GM23338 (cell line): ENCODE measurements at regions not wholly inside any gene's neighbourhood (a gene's known extent, or its start where the extent isn't known, plus 50 kb on each side); places are given as distances from the start of the nearest gene placed in this dataset.

ENCODE experiments used
- CREB1 ChIP-seq: fragments of 250-450 bp; sonication (Bioruptor Pico); IDR thresholded peaks from 2 replicates; pipeline ENCODE4 v1.5.0; 2020; ENCODE audit warnings: low read depth, mild to moderate bottlenecking, moderate library complexity
- CTCF ChIP-seq, 2 experiments: fragments of 200-600 bp in 1 of 2; sonication (generic) in 1 of 2; conservative IDR thresholded peaks; 2 replicates each; pipeline versions ENCODE4 v1.5.1 to v1.6.1; 2016 to 2017; ENCODE audit warnings: antibody characterized with exemption in 2 of 2, low read depth in 2 of 2, mild to moderate bottlenecking in 2 of 2, moderate library complexity in 1 of 2
- ETS1 ChIP-seq: IDR thresholded peaks from 2 replicates; pipeline ENCODE4 v1.6.1; 2016; ENCODE audit warnings: antibody characterized with exemption
- EZH2phosphoT487 ChIP-seq: fragments of 200-600 bp; sonication (generic); IDR thresholded peaks from one replicate; pipeline ENCODE4 v1.8.1; 2018; ENCODE audit warnings: antibody characterized with exemption; ENCODE audit not compliant: unreplicated experiment
- JUNB ChIP-seq: IDR thresholded peaks from one replicate; pipeline ENCODE4 v1.6.1; 2016; ENCODE audit warnings: antibody characterized with exemption; ENCODE audit not compliant: unreplicated experiment
- POLR2AphosphoS5 ChIP-seq: IDR thresholded peaks from 2 replicates; pipeline ENCODE4 v1.6.1; 2016; ENCODE audit warnings: antibody characterized with exemption, low read depth
- ZNF331 ChIP-seq: fragments of 250-450 bp; sonication (Bioruptor Pico); IDR thresholded peaks from 2 replicates; pipeline ENCODE4 v1.5.0; 2020; ENCODE audit warnings: low read depth, mild to moderate bottlenecking, moderate library complexity
- TF ChIP-seq, protein P1 (sequence below): fragments of 250-450 bp; sonication (Bioruptor Pico); IDR thresholded peaks from 2 replicates; pipeline ENCODE4 v1.5.0; 2020; ENCODE audit warnings: mild to moderate bottlenecking, moderate library complexity

DNA sequence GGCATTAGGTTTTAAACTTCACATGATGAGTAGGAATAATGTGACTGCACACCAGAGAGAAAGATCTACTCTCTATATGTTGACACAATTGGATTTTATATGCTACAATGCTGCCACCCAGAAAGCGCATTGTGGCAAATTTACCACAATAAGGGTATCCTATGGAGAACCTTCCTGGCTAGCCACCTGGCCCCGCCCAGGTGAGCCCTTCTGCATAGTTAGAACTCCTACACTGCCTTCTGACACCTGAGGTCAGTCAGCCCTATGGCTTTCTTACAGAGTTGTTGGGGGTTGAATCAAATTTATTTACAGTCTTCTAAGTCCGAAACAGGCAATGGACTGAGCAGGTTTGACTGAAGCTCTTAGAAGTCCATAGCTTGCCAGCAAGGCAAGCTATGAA lies 153.8 kb upstream of the S100G start (continued):
- TF ChIP-seq, protein P1, sequence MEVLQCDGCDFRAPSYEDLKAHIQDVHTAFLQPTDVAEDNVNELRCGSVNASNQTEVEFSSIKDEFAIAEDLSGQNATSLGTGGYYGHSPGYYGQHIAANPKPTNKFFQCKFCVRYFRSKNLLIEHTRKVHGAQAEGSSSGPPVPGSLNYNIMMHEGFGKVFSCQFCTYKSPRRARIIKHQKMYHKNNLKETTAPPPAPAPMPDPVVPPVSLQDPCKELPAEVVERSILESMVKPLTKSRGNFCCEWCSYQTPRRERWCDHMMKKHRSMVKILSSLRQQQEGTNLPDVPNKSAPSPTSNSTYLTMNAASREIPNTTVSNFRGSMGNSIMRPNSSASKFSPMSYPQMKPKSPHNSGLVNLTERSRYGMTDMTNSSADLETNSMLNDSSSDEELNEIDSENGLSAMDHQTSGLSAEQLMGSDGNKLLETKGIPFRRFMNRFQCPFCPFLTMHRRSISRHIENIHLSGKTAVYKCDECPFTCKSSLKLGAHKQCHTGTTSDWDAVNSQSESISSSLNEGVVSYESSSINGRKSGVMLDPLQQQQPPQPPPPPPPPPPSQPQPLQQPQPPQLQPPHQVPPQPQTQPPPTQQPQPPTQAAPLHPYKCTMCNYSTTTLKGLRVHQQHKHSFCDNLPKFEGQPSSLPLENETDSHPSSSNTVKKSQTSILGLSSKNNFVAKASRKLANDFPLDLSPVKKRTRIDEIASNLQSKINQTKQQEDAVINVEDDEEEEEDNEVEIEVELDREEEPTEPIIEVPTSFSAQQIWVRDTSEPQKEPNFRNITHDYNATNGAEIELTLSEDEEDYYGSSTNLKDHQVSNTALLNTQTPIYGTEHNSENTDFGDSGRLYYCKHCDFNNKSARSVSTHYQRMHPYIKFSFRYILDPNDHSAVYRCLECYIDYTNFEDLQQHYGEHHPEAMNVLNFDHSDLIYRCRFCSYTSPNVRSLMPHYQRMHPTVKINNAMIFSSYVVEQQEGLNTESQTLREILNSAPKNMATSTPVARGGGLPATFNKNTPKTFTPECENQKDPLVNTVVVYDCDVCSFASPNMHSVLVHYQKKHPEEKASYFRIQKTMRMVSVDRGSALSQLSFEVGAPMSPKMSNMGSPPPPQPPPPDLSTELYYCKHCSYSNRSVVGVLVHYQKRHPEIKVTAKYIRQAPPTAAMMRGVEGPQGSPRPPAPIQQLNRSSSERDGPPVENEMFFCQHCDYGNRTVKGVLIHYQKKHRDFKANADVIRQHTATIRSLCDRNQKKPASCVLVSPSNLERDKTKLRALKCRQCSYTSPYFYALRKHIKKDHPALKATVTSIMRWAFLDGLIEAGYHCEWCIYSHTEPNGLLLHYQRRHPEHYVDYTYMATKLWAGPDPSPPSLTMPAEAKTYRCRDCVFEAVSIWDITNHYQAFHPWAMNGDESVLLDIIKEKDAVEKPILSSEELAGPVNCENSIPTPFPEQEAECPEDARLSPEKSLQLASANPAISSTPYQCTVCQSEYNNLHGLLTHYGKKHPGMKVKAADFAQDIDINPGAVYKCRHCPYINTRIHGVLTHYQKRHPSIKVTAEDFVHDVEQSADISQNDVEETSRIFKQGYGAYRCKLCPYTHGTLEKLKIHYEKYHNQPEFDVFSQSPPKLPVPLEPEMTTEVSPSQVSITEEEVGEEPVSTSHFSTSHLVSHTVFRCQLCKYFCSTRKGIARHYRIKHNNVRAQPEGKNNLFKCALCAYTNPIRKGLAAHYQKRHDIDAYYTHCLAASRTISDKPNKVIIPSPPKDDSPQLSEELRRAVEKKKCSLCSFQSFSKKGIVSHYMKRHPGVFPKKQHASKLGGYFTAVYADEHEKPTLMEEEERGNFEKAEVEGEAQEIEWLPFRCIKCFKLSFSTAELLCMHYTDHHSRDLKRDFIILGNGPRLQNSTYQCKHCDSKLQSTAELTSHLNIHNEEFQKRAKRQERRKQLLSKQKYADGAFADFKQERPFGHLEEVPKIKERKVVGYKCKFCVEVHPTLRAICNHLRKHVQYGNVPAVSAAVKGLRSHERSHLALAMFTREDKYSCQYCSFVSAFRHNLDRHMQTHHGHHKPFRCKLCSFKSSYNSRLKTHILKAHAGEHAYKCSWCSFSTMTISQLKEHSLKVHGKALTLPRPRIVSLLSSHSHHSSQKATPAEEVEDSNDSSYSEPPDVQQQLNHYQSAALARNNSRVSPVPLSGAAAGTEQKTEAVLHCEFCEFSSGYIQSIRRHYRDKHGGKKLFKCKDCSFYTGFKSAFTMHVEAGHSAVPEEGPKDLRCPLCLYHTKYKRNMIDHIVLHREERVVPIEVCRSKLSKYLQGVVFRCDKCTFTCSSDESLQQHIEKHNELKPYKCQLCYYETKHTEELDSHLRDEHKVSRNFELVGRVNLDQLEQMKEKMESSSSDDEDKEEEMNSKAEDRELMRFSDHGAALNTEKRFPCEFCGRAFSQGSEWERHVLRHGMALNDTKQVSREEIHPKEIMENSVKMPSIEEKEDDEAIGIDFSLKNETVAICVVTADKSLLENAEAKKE (CRISPR knock-in tag), result no peak
- TF ChIP-seq CTCF (conservative IDR thresholded peaks at IDR 0.05; ENCODE audit: low read depth in 2 of 2) (no peak), ETS1 (no peak), POLR2AphosphoS5 (no peak), EZH2phosphoT487 (no peak), ZNF331 (CRISPR knock-in tag) (no peak), JUNB (no peak), CREB1 (CRISPR knock-in tag) (no peak)
